ENCODE measurements at regions not wholly inside any gene's neighbourhood (a gene's known extent, or its start where the extent isn't known, plus 50 kb on each side); places are given as distances from the start of the nearest gene placed in this dataset.
"Not testable (repeated sequence)": the region's sequence is repeated elsewhere in the genome, so short reads cannot be mapped to it uniquely, and the experiment has no call there.

GRCh38 chr13:67917291-67917987, 687.3 kb upstream of the PCDH9 start:
- Histone ChIP-seq H3K4me3 (no peak overlapping the region), H3K36me3 (no peaks in the 10 kb centered on the region), H3K27ac (no peak overlapping the region), H3K27me3 (no peaks in the 10 kb centered on the region), H3K9me3 (peaks cover 0 to 10% (median 0%) of the 10 kb centered on the region in 4 donors), H3K4me1 (no peaks in the 10 kb centered on the region)
- DNase-seq (ENCODE audit: low spot score in 2 of 2) = no peak
- WGBS, 2 donors = 75 to 79% methylated on average over 5 of the region's 5 CpGs
- TF ChIP-seq EP300 (IDR thresholded peaks at IDR 0.05) = no peak
- TF ChIP-seq, protein P1, sequence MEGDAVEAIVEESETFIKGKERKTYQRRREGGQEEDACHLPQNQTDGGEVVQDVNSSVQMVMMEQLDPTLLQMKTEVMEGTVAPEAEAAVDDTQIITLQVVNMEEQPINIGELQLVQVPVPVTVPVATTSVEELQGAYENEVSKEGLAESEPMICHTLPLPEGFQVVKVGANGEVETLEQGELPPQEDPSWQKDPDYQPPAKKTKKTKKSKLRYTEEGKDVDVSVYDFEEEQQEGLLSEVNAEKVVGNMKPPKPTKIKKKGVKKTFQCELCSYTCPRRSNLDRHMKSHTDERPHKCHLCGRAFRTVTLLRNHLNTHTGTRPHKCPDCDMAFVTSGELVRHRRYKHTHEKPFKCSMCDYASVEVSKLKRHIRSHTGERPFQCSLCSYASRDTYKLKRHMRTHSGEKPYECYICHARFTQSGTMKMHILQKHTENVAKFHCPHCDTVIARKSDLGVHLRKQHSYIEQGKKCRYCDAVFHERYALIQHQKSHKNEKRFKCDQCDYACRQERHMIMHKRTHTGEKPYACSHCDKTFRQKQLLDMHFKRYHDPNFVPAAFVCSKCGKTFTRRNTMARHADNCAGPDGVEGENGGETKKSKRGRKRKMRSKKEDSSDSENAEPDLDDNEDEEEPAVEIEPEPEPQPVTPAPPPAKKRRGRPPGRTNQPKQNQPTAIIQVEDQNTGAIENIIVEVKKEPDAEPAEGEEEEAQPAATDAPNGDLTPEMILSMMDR (IDR thresholded peaks at IDR 0.05) = no peak
- TF ChIP-seq POLR2A (IDR thresholded peaks at IDR 0.05) = no peak

- WGBS, 2 donors = 88 to 97% methylated on average over 1 of the region's 1 CpG
Observed at GRCh38 chr13:67916650-67917049, 686.5 kb upstream of the PCDH9 start.

GRCh38 chr13:67914535-67914934, 684.4 kb upstream of the PCDH9 start:
- TF ChIP-seq, protein P1 (IDR thresholded peaks at IDR 0.05) = no peak
- TF ChIP-seq POLR2A (IDR thresholded peaks at IDR 0.05) (no peak), EP300 (IDR thresholded peaks at IDR 0.05) (no peak)
- Histone ChIP-seq H3K9me3 (peaks cover 0 to 11% (median 0%) of the 10 kb centered on the region in 4 donors), H3K27ac (no peak overlapping the region), H3K4me3 (no peak overlapping the region), H3K27me3 (no peaks in the 10 kb centered on the region), H3K4me1 (no peaks in the 10 kb centered on the region), H3K36me3 (no peaks in the 10 kb centered on the region)
- WGBS, 2 donors = 91 to 94% methylated on average over 18 to 27 of the region's 27 CpGs
- DNase-seq (ENCODE audit: low spot score in 2 of 2) = no peak

More at GRCh38 chr13:67916650-67917049, 686.5 kb upstream of the PCDH9 start:
- H3K4me1 ChIP-seq = no peaks in the 10 kb centered on the region
- no peaks in the 10 kb centered on the region for H3K36me3 ChIP-seq
- peaks cover 0 to 11% (median 0%) of the 10 kb centered on the region in 4 donors for H3K9me3 ChIP-seq
- H3K4me3 ChIP-seq = no peak overlapping the region
- no peak for DNase-seq (ENCODE audit: low spot score in 2 of 2)
- no peaks in the 10 kb centered on the region for H3K27me3 ChIP-seq
- no peak overlapping the region for H3K27ac ChIP-seq
- TF ChIP-seq, protein P1 (IDR thresholded peaks at IDR 0.05) = no peak
- no peak for TF ChIP-seq EP300 (IDR thresholded peaks at IDR 0.05)

DNA sequence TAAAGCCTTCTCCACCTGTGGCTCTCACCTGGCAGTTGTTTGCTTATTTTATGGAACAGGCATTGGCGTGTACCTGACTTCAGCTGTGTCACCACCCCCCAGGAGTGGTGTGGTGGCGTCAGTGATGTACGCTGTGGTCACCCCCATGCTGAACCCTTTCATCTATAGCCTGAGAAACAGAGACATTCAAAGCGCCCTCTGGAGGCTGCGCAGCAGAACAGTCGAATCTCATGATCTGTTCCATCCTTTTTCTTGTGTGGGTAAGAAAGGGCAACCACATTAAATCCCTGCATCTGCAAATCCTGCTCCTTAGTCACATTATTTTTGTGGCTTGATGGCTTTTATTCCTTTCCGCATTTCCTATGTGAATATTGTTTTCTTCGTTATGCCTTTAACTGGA, 672.8 kb upstream of the PCDH9 start:
- H3K27ac ChIP-seq; H3K4me3 ChIP-seq; H3K4me1 ChIP-seq; DNase-seq (ENCODE audit: low spot score in 2 of 2); H3K27me3 ChIP-seq; H3K36me3 ChIP-seq: not testable (repeated sequence)
- WGBS, 2 donors = 72 to 79% methylated on average over 8 of the region's 8 CpGs
- peaks cover 0 to 21% (median 0%) of the 10 kb centered on the region in 4 donors for H3K9me3 ChIP-seq

GRCh38 chr13:67880916-67881315, 650.8 kb upstream of the PCDH9 start:
- TF ChIP-seq EP300 (IDR thresholded peaks at IDR 0.05) (no peak), POLR2A (IDR thresholded peaks at IDR 0.05) (no peak)
- TF ChIP-seq, protein P1 (IDR thresholded peaks at IDR 0.05) = no peak
- Histone ChIP-seq H3K4me1 (no peaks in the 10 kb centered on the region), H3K4me3 (no peak overlapping the region), H3K9me3 (peaks cover 0 to 3% (median 0%) of the 10 kb centered on the region in 4 donors), H3K36me3 (no peaks in the 10 kb centered on the region), H3K27me3 (no peaks in the 10 kb centered on the region), H3K27ac (no peak overlapping the region)
- 72 to 81% methylated on average over 1 of the region's 1 CpG for WGBS, 2 donors
- DNase-seq (ENCODE audit: low spot score in 2 of 2) = no peak
